ENCODE measurements at regions not wholly inside any gene's neighbourhood (a gene's known extent, or its start where the extent isn't known, plus 50 kb on each side); places are given as distances from the start of the nearest gene placed in this dataset.

GRCh38 chr22:47299211-47299862, 536.9 kb downstream of the TBC1D22A start:
- no peak for TF ChIP-seq CTCF (IDR thresholded peaks at IDR 0.05)
- TF ChIP-seq EP300 (IDR thresholded peaks at IDR 0.05) = no peak
- TF ChIP-seq POLR2AphosphoS5 (IDR thresholded peaks at IDR 0.05) = no peak
